Fibroblast of skin of scalp (primary cell): ENCODE measurements at regions not wholly inside any gene's neighbourhood (a gene's known extent, or its start where the extent isn't known, plus 50 kb on each side); places are given as distances from the start of the nearest gene placed in this dataset.
"Not testable (repeated sequence)": the region's sequence is repeated elsewhere in the genome, so short reads cannot be mapped to it uniquely, and the experiment has no call there.

ENCODE experiments used
- DNase-seq: peaks from one replicate; pipeline ENCODE4 v3.0.0-alpha.2; 2013

DNA sequence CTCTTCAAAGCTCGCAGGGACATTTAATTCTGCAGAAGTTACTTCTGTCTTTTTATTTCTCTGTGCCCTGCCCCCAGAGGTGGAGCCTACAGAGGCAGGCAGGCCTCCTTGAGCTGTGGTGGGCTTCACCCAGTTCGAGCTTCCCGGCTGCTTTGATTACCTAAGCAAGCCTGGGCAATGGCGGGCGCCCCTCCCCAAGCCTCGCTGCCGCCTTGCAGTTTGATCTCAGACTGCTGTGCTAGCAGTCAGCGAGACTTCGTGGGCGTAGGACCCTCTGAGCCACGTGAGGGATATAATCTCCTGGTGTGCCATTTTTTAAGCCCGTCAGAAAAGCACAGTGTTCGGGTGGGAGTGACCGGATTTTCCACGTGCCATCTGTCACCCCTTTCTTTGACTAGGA, 1322.9 kb upstream of the ACO1 start:
- not testable (repeated sequence) for DNase-seq

DNA sequence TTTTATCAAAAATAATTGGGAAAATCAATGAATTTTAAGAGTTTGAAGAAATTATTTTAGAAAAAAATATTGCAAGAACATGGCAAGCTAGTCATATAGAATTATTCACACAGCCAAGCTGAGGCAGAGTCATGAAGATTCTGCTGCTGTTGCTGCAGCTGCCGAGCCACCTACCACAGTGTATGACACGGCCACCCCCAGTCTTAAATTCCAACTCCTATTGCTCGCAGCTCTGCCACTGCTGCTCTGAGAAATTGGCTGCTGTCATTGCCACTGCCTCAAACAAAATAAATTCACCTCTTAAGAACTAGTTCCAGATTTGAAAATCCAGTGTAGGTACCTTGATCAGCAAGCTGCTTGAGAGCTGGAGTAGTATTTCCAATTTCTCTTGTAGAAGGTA, 1318.8 kb upstream of the ACO1 start:
- no peak for DNase-seq

DNA sequence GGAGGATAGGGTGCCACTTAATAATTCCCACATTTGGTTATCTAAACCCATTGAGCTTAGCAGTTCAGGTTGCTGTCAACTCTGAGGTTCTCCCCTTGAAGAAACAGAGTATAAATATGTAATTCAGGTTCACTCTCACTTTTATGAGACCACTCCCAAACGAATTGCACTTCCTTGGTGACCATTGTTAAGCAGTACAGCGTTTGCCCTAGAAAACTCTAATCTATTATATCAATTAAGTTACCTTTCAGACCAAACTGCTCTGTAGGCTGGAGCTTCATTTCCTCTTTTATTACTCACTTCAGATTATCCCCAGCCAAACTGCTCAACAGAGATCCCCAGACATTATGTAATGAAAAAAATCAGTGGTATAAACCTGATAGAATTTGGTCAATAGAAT, 1317.0 kb upstream of the ACO1 start:
- DNase-seq: no peak

- DNase-seq: no peak
These were observed 1312.7 kb upstream of the ACO1 start for GRCh38 chr9:31071606-31072286.

DNA sequence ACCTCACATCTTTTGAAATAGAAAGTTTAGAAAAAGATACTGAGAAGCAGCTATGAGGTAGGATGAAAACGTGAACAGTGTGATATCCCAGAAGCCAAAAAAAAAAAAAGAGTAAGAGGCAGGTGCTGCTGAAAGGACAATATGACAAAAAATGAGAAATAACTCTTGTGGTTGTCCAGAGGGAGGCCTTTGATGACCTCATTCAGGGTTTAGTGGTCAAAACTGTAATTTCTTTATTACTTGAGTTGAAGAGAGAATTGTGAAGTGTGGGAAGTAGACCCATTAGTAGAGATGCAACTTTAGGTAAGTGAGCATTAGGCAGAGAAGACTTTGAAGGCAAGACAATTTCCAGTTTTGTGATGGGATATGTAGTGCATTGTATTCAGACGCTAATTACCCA, 1306.3 kb upstream of the ACO1 start:
- DNase-seq: no peak

GRCh38 chr9:31084350-31084749, 1300.1 kb upstream of the ACO1 start:
- DNase-seq: no peak

- DNase-seq: peak; percentile 62
These were observed 1294.8 kb upstream of the ACO1 start for GRCh38 chr9:31089549-31090221.

DNA sequence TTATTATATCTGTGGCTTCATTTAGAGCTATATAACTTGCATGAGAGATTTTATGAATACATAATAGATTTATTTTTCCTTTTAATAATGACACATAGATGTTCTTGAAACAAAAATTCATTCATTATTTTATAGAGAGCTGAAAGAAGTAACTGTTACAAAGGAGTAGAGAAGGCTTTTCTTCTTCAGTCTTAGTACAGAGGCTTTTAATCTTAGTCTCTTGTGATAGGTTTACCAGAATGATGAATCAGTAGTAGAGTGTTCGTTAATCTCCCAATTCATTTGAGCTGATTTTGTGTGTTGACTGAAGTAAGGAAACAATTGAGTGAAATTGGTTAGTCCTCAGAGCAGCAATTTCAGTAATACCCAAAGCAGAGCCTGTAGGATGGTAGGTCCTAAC, 1284.1 kb upstream of the ACO1 start:
- no peak for DNase-seq

DNA sequence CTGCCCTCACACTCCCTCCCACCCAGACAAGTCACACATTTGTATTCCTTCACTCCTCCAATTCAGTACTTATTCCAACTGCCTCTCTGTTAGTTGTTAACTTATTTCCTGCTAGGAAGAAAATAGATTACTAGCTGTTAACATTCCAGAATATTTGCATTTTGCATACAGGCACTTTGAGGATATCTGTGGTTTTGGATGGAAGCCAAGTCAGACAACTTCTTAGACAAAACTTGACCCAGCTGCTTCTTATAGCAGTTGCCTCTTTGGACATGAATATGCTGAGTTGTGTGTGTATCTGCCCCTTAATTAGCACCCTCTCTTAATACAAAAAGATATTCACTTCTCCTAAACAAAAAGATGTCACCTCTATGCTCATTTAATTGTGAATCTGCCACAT, 1280.6 kb upstream of the ACO1 start:
- peak; percentile 58 for DNase-seq

- DNase-seq: no peak
These were observed 1280.2 kb upstream of the ACO1 start for GRCh38 chr9:31104249-31104648.

- no peak for DNase-seq
These were observed 1272.0 kb upstream of the ACO1 start for GRCh38 chr9:31112491-31112890.

DNA sequence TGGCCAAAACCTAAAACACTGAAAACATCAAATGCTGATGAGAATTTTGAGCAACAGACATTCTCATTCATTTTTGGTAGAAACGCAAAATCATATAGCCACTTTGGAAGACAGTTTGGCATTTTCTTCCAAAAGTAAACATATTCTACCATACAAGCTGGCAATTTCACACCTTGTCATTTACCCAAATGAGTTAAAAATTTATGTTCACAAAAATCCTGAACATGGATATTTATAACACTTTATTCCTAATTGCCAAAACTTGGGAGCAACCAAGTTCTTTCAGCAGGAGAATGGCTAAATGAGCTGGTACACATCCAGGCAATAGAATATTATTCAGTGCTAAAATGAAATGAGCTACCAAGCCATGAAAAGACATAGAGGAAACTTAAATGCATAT, 1270.1 kb upstream of the ACO1 start:
- no peak for DNase-seq

DNA sequence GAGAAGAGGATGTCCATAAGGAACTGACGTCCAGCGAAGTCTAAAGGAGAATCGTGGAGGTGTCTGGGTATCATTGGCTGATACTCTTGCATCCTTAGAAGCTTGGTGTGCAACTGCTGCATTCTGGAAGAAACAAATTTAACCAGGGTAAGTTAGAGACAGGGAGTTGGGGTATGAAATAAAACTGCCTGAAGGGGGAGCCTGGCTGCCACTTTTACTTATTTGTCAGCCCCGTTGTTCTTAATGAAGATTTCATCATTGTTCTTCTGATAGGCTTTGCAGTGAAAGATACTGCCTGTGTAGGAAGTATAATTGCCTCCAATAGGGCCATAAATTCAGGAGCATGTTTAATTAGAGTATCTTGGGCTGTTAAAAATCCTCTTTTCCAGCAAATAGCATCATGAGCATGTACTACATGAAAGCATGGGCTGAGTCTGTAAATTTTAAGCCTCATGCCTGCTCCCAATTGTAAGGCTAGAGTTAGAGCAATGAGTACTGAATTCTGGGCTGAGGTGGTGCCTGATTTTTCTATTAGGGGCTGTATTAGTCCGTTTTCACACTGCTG, 1264.5 kb upstream of the ACO1 start:
- DNase-seq: peak; percentile 30

DNA sequence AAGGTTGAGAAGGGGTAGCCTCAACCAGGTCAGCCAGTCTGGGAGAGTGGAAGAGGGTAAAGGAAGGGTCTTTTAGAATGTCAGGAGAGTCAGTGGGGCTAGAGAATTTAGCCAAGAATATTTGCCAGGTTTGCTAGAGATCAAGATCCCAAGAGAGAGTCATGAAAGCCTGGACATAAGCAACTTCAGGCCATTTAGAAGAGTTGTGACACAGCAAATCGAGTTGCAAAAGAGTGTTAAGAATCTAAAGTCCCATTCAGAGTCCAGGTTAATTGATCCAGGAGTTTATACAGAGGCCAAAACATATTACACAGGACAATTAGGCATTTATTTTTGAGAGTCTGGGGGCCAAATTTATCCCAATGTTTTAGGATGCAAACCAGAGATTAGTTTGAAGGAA, 1260.1 kb upstream of the ACO1 start:
- DNase-seq: no peak

DNA sequence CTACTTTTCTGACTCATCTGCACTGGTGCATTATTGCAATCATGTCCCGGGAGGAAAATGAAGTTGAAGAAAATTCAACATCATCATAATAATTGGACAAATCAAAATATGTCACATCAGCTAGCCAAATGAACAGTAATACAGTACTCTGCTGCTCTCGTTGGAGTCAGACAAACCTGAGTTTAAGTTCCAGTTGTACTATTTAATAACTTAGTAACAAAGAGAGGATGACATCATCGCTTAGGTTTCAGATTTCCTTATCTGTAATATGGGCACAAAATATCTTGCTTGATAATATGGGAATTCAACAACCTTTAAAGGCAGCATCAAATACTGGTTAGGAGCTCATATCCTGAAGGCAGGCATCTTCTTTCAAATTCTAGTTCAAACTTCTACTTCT, 1248.9 kb upstream of the ACO1 start:
- DNase-seq: no peak

DNA sequence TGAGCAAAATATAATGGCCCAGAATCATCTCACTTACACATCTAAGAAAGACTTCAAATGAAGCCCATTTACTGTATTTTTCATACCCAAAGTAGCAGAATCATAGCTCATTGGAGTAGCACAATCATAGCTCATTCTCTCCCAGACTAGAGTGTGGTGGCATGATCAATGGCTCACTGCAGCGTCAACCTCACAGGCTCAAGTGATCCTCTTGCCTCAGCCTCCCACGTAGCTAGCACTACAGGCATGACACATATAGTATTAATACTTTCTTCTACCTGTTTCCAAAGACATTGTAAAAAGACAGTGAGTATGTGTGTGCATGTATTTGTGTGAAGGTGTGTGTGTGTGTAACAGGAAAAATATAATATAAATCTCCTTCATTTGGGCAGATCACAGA, 1247.9 kb upstream of the ACO1 start:
- DNase-seq: no peak

- peak; percentile 83 for DNase-seq
These were observed 1247.0 kb upstream of the ACO1 start for GRCh38 chr9:31137176-31138160.

- peak; percentile 47 for DNase-seq
These were observed 1244.1 kb upstream of the ACO1 start for GRCh38 chr9:31140316-31140715.

GRCh38 chr9:31142456-31142855, 1242.0 kb upstream of the ACO1 start:
- DNase-seq: no peak

DNA sequence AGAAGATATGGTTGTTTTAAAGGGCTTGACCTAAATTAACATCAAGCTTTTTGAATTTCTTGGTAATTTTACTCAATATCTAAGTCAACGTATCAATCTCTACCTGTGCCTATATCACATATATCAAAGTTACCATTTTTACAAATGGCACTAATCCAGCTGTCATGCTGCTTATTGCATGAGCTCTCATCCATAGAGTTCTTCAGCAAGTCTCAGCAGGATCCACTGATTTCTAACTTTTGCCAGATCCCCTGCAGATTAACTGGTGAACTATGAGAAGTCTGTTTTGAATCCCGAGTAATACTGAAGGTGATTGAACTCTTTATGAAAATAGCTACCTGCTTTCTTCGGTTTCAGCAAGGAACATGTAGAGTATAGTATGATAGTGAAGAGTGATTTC, 1239.8 kb upstream of the ACO1 start:
- DNase-seq: no peak

- no peak for DNase-seq
These were observed 1237.8 kb upstream of the ACO1 start for GRCh38 chr9:31146485-31147166.

DNA sequence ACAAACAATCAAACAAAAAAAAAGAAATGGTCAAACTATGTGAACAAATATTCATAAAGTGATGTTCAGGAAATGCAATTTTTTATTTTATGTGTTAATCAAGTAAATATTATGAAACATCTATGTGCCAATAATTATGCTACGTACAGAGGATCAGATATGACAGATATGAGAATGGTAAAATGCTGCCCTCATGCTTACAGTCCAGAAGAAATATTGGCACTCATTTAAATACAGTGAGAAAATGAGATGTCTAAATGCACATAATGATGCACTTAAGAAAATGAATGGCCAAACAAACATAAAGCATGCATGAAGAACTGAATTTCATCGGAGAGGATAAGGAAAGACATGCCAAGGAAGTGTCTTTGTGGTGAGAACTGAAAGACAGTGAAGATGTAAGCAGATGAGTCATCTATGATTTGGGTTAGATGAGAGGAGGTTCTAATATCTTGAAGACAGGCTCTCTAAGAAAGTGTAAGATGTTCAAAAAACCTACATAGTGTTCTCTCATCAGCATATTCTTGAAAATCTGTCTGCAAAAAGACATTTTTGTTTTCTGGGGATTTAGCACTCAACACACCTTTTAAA, 1231.1 kb upstream of the ACO1 start:
- peak; percentile 5 for DNase-seq
